Vagina (tissue), 2 donors: ENCODE measurements at regions not wholly inside any gene's neighbourhood (a gene's known extent, or its start where the extent isn't known, plus 50 kb on each side); places are given as distances from the start of the nearest gene placed in this dataset.

Source experiments
- DNase-seq, 2 donors: peaks; one replicate each; pipeline ENCODE4 v3.0.0-alpha.2; 2017; ENCODE audit errors: extremely low spot score in 2 of 2
- H3K27ac ChIP-seq: fragments of 200-600 bp; sonication (generic); one replicate; pipeline ENCODE4 v1.5.1; 2019
- H3K27me3 ChIP-seq: fragments of 200-600 bp; sonication (generic); one replicate; pipeline ENCODE4 v1.5.1; 2019
- H3K36me3 ChIP-seq, 2 donors: fragments of 200-600 bp; sonication (generic); one replicate each; pipeline ENCODE4 v1.5.1; 2017 to 2019
- H3K4me1 ChIP-seq: fragments of 200-600 bp; sonication (generic); one replicate; pipeline ENCODE4 v1.5.1; 2019
- H3K4me3 ChIP-seq, 2 donors: fragments of 200-600 bp; sonication (generic); 1 replicate in 1 of 2; 2 replicates in 1 of 2; pipeline ENCODE4 v1.5.1; 2016 to 2019
- H3K9me3 ChIP-seq: fragments of 200-600 bp; sonication (generic); one replicate; pipeline ENCODE4 v1.5.1; 2019
- POLR2A ChIP-seq, 2 donors: fragments of 450-650 bp; IDR thresholded peaks; one replicate each; pipeline ENCODE4 v1.6.1; 2017; ENCODE audit warnings: antibody characterized with exemption in 2 of 2, mild to moderate bottlenecking in 2 of 2, moderate library complexity in 2 of 2
- POLR2AphosphoS5 ChIP-seq, 2 donors: sonication (generic); formaldehyde crosslinking; IDR thresholded peaks; one replicate each; pipeline ENCODE4 v1.9.0; 2017; ENCODE audit warnings: antibody characterized with exemption in 2 of 2, mild to moderate bottlenecking in 2 of 2, low read depth in 1 of 2; ENCODE audit not compliant: insufficient read depth in 1 of 2
- intact Hi-C: fragments of 100-400 bp; cut with DNase I; formaldehyde crosslinking; loops from one replicate; pipeline ENCODE4 v1.15.1; 2023
- TF ChIP-seq, protein P1 (sequence below), 3 experiments: fragments of 450-650 bp in 2 of 3; fragments of 200-600 bp in 1 of 3; sonication (generic) in 1 of 3; IDR thresholded peaks; one replicate each; pipeline ENCODE4 v1.5.1; 2017 to 2019; ENCODE audit warnings: antibody characterized with exemption in 3 of 3, mild to moderate bottlenecking in 2 of 3, moderate library complexity in 2 of 3

DNA sequence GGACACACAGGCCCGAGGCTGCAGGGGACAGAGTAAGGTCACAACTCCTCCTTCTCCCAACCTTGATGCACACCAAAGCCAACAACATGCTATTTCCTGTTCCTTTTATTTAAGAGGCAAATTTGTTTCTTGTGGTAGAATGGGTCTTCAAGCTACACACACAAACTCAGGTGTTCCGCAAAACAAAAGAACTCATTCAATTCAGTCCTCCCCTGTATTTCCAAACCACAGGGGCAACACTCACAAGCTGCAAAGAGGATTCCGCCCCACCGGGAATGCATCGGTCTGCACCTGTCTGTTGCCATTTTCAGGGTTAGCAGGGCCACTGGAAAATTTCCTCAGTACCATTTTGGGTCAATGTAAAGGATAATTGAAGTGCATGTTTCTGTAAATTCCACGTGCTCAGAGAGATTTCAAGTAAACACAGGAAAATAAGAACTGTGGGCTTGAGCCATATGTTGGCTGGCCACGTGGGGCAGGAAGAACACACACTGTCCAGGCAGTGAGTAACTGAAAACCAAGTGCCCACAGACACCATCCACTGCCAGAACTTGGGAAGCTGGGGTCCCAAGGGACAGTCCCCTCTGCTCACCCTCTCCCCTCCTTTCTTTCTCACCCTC lies 145.2 kb upstream of the ERG start:
- TF ChIP-seq, protein P1, sequence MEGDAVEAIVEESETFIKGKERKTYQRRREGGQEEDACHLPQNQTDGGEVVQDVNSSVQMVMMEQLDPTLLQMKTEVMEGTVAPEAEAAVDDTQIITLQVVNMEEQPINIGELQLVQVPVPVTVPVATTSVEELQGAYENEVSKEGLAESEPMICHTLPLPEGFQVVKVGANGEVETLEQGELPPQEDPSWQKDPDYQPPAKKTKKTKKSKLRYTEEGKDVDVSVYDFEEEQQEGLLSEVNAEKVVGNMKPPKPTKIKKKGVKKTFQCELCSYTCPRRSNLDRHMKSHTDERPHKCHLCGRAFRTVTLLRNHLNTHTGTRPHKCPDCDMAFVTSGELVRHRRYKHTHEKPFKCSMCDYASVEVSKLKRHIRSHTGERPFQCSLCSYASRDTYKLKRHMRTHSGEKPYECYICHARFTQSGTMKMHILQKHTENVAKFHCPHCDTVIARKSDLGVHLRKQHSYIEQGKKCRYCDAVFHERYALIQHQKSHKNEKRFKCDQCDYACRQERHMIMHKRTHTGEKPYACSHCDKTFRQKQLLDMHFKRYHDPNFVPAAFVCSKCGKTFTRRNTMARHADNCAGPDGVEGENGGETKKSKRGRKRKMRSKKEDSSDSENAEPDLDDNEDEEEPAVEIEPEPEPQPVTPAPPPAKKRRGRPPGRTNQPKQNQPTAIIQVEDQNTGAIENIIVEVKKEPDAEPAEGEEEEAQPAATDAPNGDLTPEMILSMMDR (IDR thresholded peaks at IDR 0.05): no peak
- no peak for TF ChIP-seq POLR2A (IDR thresholded peaks at IDR 0.05)
- TF ChIP-seq POLR2AphosphoS5 (IDR thresholded peaks at IDR 0.05; ENCODE audit: insufficient read depth in 1 of 2, low read depth in 1 of 2): no peak

DNA sequence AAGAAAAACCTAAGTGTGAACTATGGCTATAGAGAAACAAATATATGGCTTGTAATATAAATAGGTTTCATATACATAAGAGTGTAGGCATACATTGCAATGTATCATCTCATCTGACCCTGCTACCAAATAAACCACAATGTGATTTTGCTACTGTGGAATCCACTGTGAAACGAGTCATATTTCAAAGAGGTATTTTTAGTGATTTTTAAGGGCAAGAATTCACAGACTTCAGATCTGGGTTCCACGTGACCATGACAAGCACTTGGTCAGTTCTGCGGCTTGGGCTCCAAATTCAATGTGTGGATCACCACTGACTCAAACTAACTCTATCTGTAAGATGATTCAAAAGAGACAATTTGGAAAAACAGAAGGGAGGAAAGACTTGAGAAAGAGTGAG lies 147.0 kb upstream of the ERG start:
- DNase-seq: no peak
- Histone ChIP-seq H3K27me3 (no peaks in the 10 kb centered on the region), H3K9me3 (no peaks in the 10 kb centered on the region), H3K36me3 (no peaks in the 10 kb centered on the region), H3K4me3 (no peak overlapping the region), H3K4me1 (peaks cover 5% of the 10 kb centered on the region), H3K27ac (no peak overlapping the region)
- intact Hi-C loops: no loop called here
- TF ChIP-seq POLR2A (IDR thresholded peaks at IDR 0.05): no peak
- TF ChIP-seq, protein P1 (IDR thresholded peaks at IDR 0.05): no peak

More for the DNA sequence above, 145.2 kb upstream of the ERG start:
- Histone ChIP-seq H3K4me3 (no peak overlapping the region), H3K27me3 (no peaks in the 10 kb centered on the region), H3K36me3 (no peaks in the 10 kb centered on the region), H3K9me3 (no peaks in the 10 kb centered on the region), H3K4me1 (peaks cover 5% of the 10 kb centered on the region), H3K27ac (no peak overlapping the region)
- intact Hi-C loops: no loop called here
- no peak for DNase-seq

DNA sequence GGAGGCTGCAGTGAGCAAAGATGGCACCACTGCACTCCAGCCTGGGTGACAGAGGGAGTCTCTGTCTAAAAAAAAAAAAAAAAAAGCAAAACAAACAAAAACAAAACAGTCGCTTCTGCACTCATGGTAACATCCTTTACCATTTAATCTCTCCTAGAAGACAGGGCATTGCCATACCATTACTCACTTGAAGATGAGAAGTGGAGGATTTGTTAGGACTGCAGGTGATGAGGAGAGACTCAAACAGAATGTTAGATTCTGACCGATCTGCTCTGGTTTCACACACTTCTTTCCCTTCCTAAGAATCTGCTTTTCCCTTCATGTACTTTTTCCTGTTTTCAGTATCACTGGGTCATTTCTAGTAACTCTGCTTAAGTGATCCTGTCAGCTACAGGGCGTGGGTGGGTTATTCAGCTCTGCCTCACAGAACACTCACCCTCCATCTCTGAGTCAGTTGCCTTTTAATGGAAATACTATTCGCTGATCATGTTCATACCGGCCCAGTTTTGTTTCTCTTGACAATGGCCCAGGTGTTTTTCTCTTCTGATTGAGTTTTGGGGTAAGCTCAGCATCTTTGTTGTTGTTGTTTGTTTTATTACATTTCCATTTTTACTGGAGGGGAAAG lies 148.0 kb upstream of the ERG start:
- DNase-seq: no peak
- no peak overlapping the region for H3K27ac ChIP-seq
- H3K9me3 ChIP-seq: no peaks in the 10 kb centered on the region
- TF ChIP-seq, protein P1 (IDR thresholded peaks at IDR 0.05): no peak
- TF ChIP-seq POLR2AphosphoS5 (IDR thresholded peaks at IDR 0.05; ENCODE audit: insufficient read depth in 1 of 2, low read depth in 1 of 2): peak in 1 of 2 donors; percentile 35
- intact Hi-C loops: no loop called here
- no peak overlapping the region for H3K4me3 ChIP-seq
- no peaks in the 10 kb centered on the region for H3K36me3 ChIP-seq
- no peaks in the 10 kb centered on the region for H3K27me3 ChIP-seq
- H3K4me1 ChIP-seq: peaks cover 5% of the 10 kb centered on the region

DNA sequence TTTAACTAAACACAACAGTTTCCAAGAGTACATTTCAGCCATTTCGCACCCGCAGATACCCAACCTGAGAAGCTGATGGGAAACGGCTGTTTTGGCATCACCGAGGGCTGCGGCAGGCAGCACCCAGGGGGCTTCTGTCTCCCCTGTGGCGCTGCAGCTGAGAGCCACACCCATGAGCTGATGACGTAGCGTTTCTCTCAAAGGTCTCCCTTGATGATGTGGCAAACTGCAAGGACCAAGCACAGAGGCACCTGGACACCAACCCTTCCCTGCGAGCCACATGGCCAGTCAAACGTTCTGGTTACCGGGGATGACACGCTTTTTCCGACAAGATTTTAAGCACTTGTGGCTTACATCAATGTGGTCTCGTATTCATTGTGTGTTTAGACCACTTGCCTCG lies 150.8 kb upstream of the ERG start:
- no peak for DNase-seq
- intact Hi-C loops: no loop called here
- peaks cover 5% of the 10 kb centered on the region for H3K4me1 ChIP-seq
- no peaks in the 10 kb centered on the region for H3K36me3 ChIP-seq
- H3K27ac ChIP-seq: no peak overlapping the region
- TF ChIP-seq POLR2AphosphoS5 (IDR thresholded peaks at IDR 0.05; ENCODE audit: insufficient read depth in 1 of 2, low read depth in 1 of 2) (no peak), POLR2A (IDR thresholded peaks at IDR 0.05) (no peak)
- TF ChIP-seq, protein P1 (IDR thresholded peaks at IDR 0.05): no peak
- no peaks in the 10 kb centered on the region for H3K27me3 ChIP-seq
- H3K4me3 ChIP-seq: no peak overlapping the region
- H3K9me3 ChIP-seq: no peaks in the 10 kb centered on the region

DNA sequence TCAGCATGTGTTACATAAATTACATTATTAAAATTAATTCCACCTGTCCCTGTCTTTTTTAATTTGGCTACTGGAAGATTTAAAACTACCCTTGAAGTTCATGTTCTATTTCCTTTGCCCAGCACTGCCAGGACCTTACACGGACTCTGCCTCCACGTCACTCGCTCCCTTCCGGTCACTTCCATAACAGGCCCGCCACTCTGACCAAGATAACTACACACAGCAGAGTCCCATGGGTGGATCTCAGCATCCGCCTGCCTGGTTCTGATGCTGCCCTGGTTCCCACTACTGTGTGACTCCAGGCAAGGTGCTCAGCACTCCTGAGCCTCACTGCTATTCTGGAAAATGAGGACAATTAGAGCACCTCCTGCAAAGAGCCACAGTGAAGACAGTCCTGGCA lies 153.3 kb upstream of the ERG start:
- no peaks in the 10 kb centered on the region for H3K36me3 ChIP-seq
- H3K4me1 ChIP-seq: no peaks in the 10 kb centered on the region
- TF ChIP-seq, protein P1 (IDR thresholded peaks at IDR 0.05): no peak
- no peak for TF ChIP-seq POLR2A (IDR thresholded peaks at IDR 0.05)
- TF ChIP-seq POLR2AphosphoS5 (IDR thresholded peaks at IDR 0.05; ENCODE audit: insufficient read depth in 1 of 2, low read depth in 1 of 2): no peak
- no peak overlapping the region for H3K27ac ChIP-seq
- H3K4me3 ChIP-seq: no peak overlapping the region
- no peaks in the 10 kb centered on the region for H3K9me3 ChIP-seq
- intact Hi-C loops: no loop called here
- DNase-seq: no peak
- H3K27me3 ChIP-seq: no peaks in the 10 kb centered on the region
